ENCODE measurements at regions not wholly inside any gene's neighbourhood (a gene's known extent, or its start where the extent isn't known, plus 50 kb on each side); places are given as distances from the start of the nearest gene placed in this dataset.
"Not testable (repeated sequence)": the region's sequence is repeated elsewhere in the genome, so short reads cannot be mapped to it uniquely, and the experiment has no call there.

DNA sequence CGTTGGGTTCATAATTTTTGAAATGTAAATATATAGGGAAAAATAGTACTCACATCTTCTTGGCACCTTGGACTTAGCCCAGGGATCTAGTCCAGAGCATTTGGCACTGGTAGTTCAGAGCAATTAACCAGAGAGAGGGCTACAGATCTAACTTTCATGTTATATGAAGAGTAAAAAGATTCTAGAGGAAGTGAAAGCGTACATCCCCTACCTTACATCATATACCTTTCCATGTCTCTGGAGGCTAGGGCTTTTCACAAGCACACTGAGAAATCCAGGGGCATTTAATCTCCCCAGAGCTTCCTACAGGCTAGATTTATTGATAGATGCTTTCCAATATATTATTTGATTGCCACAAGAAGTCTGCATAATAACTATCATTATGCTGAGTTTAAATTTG is 687.5 kb upstream of the FBXO33 start:
- no peak for DNase-seq (ENCODE audit: low spot score)

DNA sequence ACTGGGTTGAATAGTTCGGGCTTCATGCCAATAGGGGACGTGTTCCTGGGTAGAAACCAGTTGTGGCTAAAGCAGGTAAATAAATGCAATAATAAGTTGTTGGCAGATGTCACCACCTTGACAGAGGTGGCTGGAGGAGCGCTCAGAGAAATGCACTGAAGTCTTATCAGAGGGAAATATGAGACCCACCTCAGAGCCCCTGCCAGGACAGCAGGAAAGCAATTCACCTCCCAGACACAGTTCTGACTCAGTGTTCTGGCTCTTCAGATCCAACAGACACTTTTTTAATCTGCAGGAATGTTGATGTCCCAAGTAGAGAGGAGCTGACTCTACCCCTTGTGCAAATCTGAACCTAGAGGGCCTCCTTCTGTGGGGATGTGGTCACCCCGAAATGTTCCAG is 687.1 kb upstream of the FBXO33 start:
- DNase-seq (ENCODE audit: low spot score) = no peak

DNA sequence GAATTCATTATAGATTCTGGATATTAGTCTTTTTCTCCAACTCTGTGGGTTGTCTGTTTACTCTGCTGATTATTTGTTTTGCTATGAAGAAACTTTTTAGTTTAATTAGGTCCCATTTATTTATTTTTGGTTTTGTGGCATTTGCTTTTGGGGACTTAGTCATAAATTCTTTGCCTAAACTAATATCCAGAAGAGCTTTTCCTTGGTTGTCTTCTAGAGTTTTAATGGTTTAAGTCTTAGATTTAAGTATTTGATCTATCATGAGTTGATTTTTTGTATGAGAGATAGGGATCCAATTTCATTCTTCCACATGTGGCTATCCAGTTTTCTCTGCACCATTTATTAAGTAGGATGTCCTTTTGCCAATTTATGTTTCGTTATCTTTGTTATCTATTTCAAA is 683.4 kb upstream of the FBXO33 start:
- no peak for DNase-seq (ENCODE audit: low spot score)

DNA sequence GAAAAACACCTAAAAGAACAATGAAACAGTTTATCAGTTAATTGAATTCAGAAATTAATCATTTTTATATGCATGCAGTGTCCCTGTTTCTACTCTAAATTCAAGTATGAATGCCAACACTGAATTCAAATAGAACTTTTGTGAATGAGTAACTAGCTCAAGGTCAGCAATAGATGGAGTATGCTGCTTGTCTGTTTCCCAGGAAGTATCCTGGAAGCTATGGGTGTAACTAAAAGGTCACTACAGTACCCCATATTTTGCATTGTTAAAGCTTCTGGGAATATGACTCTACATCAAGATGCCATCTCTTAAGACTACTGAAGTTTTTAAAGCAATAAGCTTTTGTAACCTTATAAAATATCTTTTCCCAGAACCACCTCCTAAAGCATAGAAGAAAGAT is 681.4 kb upstream of the FBXO33 start:
- DNase-seq (ENCODE audit: low spot score) = no peak

DNA sequence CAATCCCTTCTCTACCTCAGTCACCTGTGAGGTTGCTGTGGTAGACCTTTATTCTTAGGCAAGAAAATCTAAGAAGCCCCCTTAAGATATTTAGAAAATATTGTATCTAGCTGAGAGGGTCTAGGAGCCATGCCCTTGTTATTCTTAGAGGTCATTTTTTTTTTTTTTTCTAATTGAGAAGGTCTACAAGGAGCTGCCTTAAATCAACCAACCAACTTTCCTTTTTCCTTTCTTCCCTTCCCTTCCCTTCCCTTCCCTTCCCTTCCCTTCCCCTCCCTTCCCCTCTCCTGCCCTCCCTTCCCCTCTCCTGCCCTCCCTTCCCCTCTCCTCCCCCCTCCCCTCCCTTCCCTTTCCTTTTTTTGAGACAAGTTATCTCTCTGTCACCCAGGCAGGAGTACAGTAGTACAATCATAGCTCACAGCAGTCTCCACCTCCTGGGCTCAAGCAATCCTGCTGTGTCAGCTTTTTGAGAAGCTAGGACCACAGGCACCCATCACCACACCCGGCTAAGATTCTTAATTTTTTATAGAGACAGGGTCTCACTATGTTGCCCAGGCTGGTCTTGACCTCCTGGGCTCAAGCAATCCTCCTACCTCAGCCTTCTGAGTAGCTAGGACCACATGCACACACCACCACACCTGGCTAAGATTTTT is 668.4 kb upstream of the FBXO33 start:
- no peak for DNase-seq (ENCODE audit: low spot score)

DNA sequence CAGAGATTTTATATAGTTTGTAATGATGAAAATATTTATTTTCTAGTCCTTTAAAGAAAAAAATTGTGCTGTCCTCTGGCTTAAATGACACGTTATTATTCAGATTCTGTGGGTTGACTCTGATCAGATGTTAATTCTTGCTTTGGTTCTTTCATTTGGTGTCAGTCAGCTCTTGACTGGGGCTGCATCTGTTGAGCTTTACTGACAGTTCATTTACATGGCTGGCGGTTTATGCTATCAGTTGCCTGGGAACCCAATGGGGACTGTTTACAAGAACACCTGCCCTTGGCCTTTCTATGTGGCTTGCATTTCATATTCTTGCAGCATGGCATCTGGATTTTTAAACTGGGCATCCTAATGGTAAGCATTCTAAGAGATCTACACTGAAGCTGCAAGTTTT is 667.1 kb upstream of the FBXO33 start:
- no peak for DNase-seq (ENCODE audit: low spot score)

DNA sequence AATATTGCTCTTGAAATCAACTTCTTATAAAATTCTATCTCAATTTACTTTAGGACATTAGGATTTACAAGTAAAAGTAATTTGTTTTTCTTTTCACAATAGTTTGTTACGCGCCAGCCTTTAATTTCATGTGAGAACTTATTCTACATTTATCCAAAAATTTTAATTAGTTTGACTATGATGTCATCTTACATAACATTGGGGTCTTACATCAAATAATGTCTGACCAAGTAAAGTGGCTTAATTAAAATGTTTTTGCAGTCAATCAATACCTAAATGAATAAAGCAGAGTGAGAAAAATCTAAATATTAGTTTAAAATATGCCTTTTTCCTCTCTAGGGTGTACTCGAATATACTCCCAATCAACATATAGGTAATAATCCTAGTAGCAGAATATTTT is 666.2 kb upstream of the FBXO33 start:
- no peak for DNase-seq (ENCODE audit: low spot score)

DNA sequence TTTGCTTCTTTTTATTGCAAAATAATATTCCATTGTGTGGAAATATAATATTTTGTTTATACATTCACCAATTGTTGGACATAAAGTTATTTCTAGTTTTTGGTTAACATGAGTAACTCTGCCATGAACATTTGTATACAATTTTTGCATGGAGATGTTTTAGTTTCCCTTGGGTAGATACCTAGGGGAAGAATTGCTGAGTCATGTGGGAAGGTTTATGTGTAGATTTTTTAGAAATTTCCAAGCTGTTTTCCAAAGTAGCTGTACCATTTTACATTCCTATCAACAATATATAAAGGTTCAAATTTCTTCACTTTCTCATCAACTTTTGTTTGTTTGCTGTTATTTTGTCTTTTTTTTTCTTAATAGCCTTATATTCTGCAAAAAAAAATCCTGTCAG is 664.7 kb upstream of the FBXO33 start:
- no peak for DNase-seq (ENCODE audit: low spot score)

DNA sequence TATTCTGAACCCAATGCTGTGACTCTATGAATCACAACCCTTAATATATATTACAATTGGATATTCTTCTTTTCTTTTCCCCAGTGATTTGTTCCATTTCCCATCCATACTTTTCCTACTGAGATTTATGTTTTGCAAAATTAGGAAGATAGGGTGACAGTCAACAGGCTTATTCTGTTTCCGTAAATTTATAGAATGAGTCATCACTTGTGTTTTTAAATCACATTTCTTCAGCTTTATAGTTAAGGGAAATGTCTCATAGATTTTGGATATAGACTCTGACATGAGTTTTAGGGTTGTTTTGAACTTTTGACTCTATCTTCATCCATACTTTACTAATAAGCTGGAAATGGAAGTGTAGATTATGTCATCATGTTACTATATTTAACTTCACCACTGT is 661.6 kb upstream of the FBXO33 start:
- DNase-seq (ENCODE audit: low spot score) = no peak

DNA sequence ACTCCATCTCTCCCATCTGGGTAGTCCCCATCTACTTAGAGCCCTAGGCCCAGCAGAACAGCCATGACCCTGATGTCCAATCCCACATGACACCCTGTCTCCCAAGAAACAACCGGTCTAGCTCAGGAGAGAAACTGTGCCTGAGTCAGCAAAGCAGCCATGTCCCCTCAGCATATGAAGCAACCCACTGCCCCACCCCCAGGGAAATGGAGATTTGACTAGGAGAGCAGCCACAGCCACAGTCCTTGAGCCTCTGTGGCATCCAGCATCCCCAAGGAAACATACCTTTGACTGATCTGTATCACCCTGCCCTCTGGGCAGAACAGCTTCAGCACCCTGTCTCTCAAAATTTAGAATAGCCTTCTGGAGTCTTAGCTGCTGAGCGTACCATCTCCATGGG is 641.9 kb upstream of the FBXO33 start:
- no peak for DNase-seq (ENCODE audit: low spot score)

DNA sequence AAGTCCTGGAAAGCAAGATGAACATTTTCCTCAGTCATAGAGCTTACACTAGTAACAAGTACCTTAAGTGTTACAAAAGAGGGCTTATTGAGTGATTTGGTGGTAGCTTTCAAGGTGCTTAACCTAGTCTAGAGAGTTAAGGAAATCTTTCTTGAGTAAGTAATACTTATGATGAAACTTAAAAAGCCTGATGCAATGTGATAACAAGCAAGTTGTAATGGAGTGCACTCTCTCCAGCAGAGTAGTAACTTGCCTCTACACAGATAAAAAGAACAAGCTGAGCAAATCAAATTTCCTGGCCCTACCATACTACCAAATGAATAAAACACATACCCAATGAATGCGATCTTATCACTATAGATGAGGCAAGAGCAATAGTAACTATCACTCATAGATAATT is 639.9 kb upstream of the FBXO33 start:
- DNase-seq (ENCODE audit: low spot score) = no peak

DNA sequence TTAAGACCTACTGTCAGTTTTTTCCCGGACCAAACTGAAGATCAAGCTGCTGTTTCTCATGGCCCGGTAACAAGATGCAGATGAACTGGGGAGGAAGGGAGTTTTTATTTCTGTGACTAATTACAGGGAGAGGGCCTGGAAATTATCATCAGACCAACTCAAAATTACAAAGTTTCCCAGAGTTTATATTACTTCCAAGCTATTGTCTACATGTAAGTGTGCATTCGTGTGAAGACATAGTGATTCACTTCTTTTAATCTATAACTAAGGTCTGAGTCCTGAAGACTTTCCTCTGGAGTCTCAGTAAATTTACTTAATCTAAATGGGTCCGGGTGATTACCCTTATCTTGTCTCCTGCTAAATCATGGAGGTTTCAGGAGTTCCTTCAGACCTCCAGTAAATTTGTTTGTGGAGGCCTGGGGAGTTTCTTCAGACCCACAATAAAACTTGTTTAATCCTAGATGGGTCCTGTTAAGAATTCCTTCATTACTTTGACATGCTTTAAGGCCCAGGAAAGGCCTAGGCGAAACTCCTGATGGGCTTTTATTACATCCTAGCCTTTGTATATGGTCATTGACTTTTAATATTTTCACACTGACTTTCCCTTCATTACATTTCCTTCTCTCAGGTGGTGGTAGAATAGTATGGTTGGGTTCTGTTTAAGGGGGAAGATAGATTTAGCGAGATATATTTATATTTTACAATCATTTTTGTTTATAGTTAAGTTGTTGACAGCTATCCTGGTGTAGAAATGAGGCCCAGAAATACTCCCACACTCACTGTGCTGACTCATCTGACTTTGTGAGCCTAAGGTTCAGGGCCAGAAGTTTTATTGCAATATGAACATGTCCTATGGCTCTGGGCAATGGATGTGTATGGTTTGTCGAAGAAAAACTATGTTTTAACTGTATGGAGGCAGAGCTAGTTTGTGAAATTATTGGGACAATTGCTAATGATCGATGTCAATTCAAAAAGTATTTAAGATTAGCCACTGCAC is 627.0 kb upstream of the FBXO33 start:
- no peak for DNase-seq (ENCODE audit: low spot score)

DNA sequence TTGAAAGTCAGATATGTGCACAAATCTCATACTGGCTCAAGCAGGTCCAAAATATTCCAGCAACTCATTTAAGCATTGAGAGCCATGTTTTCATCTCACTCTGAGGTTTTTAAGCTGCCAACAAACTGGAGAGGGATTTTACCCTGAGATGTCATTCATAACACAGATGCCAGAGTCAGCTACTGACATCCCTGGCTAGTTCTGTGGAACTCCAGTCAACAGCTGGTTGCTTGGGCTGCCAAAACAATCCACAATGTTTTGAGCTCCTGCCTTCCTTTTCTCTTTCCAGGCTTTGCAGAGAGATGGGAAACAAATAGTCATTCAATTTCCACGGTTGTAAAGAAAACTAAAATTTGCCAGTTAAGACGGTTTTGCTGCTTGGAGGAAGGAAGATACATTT is 621.2 kb upstream of the FBXO33 start:
- DNase-seq (ENCODE audit: low spot score) = peak; percentile 42

DNA sequence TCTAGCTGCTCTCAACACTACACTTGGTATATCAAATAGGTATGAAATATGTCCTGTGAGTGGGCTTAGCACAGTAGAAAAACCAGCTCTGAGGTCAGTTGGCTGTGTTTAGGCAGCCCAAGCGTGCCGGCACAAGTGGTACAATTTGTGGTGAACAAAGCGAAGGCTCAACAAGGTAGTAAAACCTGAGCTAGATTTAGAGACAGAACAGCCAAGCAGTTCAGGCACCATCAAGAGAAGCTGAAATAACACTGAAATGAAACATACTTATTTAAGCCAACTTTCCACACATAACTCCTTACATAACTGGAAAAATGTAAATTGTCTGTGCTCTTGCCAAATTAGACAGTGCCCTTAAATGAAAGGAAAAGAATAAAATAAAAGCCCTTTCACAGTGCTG is 596.8 kb upstream of the FBXO33 start:
- no peak for DNase-seq (ENCODE audit: low spot score)

DNA sequence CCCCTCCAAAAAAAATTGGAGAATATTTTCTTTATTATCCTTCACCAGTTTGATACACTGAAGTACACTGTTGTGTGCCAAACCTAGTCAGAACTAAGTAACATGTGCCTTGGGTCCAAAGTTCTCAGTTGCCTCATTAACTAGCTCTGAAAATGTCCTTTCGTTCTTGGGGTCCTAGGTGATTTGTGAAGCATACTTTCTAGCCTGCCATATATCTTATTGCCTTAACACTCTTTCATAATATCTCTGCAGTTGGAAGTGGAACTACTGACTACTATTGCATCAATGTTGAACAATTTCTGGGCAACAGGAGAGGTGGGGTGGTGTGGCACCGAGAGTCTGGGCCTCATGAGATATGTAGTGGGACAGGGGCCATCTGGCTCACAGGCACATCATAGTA is 592.9 kb upstream of the FBXO33 start:
- DNase-seq (ENCODE audit: low spot score) = no peak

DNA sequence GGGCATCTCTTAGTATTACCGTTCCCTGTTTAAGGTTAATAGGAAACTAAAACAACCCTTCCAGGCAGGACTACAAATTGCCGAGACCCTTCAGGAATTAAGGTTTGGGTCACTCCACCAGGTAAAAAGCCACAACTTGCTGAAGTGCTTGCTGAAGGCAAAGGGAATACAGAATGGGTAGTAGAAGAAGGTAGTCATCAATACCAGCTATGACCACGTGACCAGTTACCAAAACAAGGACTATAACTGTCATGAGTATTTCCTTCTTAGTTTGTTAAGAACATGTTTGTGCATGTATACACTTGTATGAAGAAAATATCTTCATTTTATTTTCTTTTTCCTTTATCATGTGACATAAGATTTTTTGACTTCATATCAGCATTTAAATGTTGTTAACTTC is 578.7 kb upstream of the FBXO33 start:
- no peak for DNase-seq (ENCODE audit: low spot score)

DNA sequence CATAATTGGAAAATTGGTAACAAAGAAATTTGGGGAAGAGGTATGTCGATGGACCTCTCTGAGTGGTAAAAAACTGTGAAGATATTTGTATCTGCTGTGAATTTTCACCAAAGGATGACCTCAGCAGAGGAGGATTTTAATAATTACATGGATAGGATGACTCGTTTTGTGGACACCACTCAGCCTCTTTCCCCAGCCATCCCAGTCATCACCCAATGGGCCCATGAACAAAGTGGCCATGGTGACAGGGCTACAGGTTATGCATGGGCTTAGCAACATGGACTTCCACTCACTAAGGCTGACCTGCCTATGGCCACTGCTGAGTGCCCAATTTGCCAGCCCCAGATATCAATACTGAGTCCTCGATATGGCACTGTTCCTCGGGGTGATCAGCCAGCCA is 577.5 kb upstream of the FBXO33 start:
- DNase-seq (ENCODE audit: low spot score) = no peak

DNA sequence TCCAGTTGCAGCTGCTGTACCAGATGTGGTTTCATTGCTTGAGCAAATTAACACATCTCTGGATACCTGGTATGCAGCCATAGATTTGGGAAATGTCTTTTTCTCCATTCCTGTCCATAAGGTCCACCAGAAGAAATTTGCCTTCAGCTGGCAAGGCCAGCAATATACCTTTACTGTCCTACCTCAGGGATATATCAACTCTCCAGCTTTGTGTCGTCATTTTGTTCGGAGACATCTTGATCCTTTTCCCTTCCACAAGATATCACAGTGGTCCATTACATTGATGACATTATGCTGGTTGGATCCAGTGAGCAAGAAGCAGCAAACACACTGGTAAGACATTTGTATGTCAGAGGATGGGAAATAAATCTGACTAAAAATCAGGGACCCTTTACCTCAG is 576.1 kb upstream of the FBXO33 start:
- not testable (repeated sequence) for DNase-seq (ENCODE audit: low spot score)

DNA sequence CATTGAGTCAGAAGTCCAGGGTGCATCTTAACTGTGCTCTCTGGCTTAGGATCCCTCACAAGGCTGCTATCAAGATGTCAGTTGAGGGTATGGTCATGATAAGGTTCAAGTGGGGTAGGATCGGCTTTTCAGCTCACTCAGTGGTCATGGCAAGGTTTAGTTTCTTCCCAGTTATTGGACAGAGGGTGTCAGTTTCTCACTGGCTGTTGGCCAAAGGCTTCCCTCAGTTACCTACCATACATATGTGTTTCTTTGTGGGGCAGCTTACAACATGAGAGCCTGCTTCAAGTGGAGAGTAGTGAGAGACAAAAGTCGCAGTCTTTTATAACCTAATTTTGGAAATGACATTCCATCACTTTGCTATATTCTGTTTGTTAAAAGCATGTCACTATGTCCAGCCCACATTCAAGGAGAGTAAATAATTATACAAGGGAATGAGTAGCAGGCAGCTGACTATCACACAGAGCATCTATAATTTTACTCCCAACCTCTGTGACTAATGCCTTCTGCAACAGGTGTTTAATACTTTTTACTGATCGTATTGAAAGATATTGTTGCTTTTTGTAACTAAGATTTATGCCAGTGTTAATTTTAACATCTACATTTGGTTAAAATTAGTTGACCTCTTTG is 572.8 kb upstream of the FBXO33 start:
- no peak for DNase-seq (ENCODE audit: low spot score)

DNA sequence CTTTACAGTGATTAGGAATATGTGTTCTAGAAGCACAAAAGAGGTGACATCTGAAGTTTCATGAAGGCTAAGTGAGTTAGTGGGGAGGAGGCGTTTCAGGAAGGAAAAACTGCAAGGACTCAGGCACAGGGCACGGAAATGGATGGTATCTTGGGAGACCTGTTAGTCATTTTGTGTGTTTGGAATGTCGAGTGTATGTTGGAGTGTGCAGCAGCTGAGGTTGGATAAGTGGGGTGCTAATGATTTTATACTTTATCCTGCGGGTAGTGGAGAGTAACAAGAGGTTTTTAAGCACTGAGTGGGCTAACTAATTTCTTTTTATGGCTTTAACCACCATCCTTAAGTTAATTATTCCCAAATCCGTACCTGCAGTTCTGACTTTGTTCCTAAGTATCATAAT is 571.5 kb upstream of the FBXO33 start:
- no peak for DNase-seq (ENCODE audit: low spot score)

DNA sequence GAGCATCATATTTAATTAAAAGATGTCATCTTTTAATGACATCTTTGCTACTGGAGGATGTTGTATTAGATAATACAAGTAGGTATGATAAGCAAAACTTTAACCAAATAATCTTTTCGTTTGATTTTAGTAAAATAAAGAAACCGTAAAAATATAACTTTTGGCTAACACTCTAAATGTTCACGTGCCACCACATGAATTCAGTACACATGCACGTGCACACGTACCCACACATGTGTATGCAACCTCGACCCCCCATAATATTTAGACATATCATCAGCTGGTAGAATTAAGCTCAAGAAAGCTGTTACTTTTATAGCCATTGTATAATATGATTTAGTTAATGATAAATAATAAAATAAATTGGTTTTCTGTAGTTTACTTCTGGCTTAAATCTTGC is 566.6 kb upstream of the FBXO33 start:
- no peak for DNase-seq (ENCODE audit: low spot score)

DNA sequence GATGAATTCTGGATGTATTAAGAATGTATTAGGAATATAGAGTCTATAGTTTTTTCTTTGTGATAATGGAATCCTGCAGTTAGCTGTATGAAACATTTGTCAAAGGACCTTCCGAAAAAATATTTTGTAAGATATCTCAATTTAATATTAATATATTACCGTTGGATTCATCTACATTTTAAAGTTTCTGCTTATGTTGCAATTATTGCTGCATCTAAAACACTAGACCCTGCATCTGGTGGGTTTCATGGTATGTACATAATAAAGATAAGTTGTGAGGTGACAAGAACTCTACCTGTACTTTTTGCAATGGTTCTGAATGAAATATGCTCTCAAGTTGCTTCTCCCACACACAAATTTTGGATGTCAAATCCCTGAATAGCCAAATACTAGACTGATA is 565.9 kb upstream of the FBXO33 start:
- DNase-seq (ENCODE audit: low spot score) = no peak

DNA sequence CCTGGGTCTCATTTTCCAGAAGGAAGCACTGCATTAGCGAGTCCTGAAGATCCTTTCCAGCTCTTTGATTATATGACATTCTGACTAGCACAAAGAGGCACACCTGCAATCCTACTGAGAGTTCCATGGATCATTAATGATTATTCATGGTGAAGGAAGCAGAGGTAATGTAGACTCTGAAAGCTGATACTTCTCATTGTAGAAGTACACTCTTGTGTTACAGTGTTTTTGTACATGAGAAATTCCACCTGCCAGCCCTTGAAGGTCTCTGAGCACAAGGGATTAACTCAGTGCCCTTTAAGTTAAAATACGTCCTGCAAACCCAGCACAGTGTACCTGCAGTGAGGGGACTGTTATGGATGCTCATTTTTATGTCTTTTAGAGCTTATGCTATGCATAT is 558.8 kb upstream of the FBXO33 start:
- DNase-seq (ENCODE audit: low spot score) = no peak

All from D341Med (cell line).